Nephron progenitor cell (in vitro differentiated cells): ENCODE measurements at regions not wholly inside any gene's neighbourhood (a gene's known extent, or its start where the extent isn't known, plus 50 kb on each side); places are given as distances from the start of the nearest gene placed in this dataset.

Source experiments
- DNase-seq: peaks from one replicate; pipeline ENCODE4 v3.0.0; 2021
- H3K27ac Mint-ChIP-seq: 2 replicates; pipeline ENCODE4 v1.8.0; 2021; ENCODE audit warnings: mild to moderate bottlenecking, moderate library complexity, mixed read lengths
- H3K27me3 Mint-ChIP-seq: 2 replicates; pipeline ENCODE4 v1.8.0; 2021; ENCODE audit warnings: mild to moderate bottlenecking, low read depth, mixed read lengths; ENCODE audit not compliant: poor library complexity
- H3K36me3 Mint-ChIP-seq: 2 replicates; pipeline ENCODE4 v1.8.0; 2021; ENCODE audit warnings: low read depth, mixed read lengths
- H3K4me1 Mint-ChIP-seq: 2 replicates; pipeline ENCODE4 v1.8.0; 2021; ENCODE audit warnings: mixed read lengths
- H3K4me3 Mint-ChIP-seq: 2 replicates; pipeline ENCODE4 v1.8.0; 2021; ENCODE audit warnings: mild to moderate bottlenecking, moderate library complexity, mixed read lengths
- H3K9me3 Mint-ChIP-seq: 2 replicates; pipeline ENCODE4 v1.8.0; 2021; ENCODE audit warnings: mild to moderate bottlenecking, moderate library complexity, mixed read lengths
- CTCF ChIP-seq: fragments of 200-600 bp; sonication (generic); IDR thresholded peaks from 2 replicates; pipeline ENCODE4 v1.5.0; 2021; ENCODE audit warnings: antibody characterized with exemption

GRCh38 chr10:89120931-89121763 is 86.0 kb downstream of the CH25H start:
- H3K27me3 Mint-ChIP-seq, result no peaks in the 10 kb centered on the region
- H3K4me1 Mint-ChIP-seq, result no peaks in the 10 kb centered on the region
- no peaks in the 10 kb centered on the region for H3K36me3 Mint-ChIP-seq
- no peak for TF ChIP-seq CTCF
- H3K4me3 Mint-ChIP-seq, result no peak overlapping the region
- no peak overlapping the region for H3K27ac Mint-ChIP-seq
- no peak for DNase-seq
- H3K9me3 Mint-ChIP-seq, result no peaks in the 10 kb centered on the region

DNA sequence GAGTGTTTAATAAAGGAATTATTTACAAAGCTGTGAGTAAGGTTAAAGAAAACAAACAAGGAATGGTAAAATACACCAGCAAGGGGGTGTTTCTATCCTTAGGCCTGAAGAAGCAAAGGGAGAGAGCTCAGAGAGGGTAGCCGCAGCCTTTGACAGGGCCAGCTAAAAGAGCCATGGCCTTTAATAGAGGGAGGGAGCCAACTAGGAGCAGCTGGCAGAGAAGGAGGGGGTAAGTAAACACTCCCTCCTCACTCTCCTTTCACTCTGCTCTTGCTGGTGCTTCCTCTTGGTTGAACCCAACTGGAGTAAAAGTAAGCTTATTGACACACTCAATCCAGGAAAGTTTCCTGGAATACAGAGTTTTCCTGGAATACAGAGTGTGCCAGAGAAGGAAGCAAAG is 87.5 kb downstream of the CH25H start:
- TF ChIP-seq CTCF, result no peak
- Mint-ChIP-seq H3K4me3 (no peak overlapping the region), H3K36me3 (no peaks in the 10 kb centered on the region), H3K27me3 (no peaks in the 10 kb centered on the region), H3K27ac (no peak overlapping the region), H3K4me1 (no peaks in the 10 kb centered on the region), H3K9me3 (no peaks in the 10 kb centered on the region)
- DNase-seq, result no peak

GRCh38 chr10:89118091-89118490 is 89.0 kb downstream of the CH25H start:
- no peaks in the 10 kb centered on the region for H3K27me3 Mint-ChIP-seq
- no peak overlapping the region for H3K4me3 Mint-ChIP-seq
- TF ChIP-seq CTCF, result no peak
- no peaks in the 10 kb centered on the region for H3K9me3 Mint-ChIP-seq
- DNase-seq, result no peak
- H3K36me3 Mint-ChIP-seq, result no peaks in the 10 kb centered on the region
- no peaks in the 10 kb centered on the region for H3K4me1 Mint-ChIP-seq
- no peak overlapping the region for H3K27ac Mint-ChIP-seq

GRCh38 chr10:89115876-89116627 is 91.1 kb downstream of the CH25H start:
- H3K27me3 Mint-ChIP-seq, result peaks cover 4% of the 10 kb centered on the region
- no peak for DNase-seq
- TF ChIP-seq CTCF, result no peak
- no peaks in the 10 kb centered on the region for H3K9me3 Mint-ChIP-seq
- no peaks in the 10 kb centered on the region for H3K36me3 Mint-ChIP-seq
- no peak overlapping the region for H3K27ac Mint-ChIP-seq
- H3K4me3 Mint-ChIP-seq, result no peak overlapping the region
- H3K4me1 Mint-ChIP-seq, result no peaks in the 10 kb centered on the region

- Mint-ChIP-seq H3K4me3 (no peak overlapping the region), H3K4me1 (no peaks in the 10 kb centered on the region), H3K27me3 (peaks cover 4% of the 10 kb centered on the region), H3K36me3 (no peaks in the 10 kb centered on the region), H3K27ac (no peak overlapping the region), H3K9me3 (no peaks in the 10 kb centered on the region)
- DNase-seq, result no peak
- no peak for TF ChIP-seq CTCF
Measured at GRCh38 chr10:89114846-89115625, 92.1 kb downstream of the CH25H start.
